ENCODE measurements at regions not wholly inside any gene's neighbourhood (a gene's known extent, or its start where the extent isn't known, plus 50 kb on each side); places are given as distances from the start of the nearest gene placed in this dataset.

DNA sequence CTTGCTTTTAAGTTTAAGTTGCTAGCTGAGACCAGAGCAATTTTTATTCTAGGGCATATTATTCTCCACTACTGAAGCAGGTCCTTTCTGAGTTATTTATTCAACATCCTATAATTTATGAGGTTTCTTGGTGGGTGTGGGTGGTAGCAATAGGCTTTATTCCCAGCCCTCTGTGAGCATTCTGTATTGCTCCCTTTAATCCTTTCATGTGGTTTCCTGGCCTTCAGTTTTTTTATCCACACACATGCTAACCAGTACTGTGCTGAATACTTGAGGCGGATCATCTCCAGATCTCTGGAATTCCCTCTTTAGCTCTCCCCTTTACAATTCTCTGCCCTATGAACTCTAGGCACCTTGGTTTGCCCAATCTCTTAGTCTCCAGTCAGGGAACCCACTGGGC is 91.8 kb upstream of the GLRA1 start:
- no peak for DNase-seq

DNA sequence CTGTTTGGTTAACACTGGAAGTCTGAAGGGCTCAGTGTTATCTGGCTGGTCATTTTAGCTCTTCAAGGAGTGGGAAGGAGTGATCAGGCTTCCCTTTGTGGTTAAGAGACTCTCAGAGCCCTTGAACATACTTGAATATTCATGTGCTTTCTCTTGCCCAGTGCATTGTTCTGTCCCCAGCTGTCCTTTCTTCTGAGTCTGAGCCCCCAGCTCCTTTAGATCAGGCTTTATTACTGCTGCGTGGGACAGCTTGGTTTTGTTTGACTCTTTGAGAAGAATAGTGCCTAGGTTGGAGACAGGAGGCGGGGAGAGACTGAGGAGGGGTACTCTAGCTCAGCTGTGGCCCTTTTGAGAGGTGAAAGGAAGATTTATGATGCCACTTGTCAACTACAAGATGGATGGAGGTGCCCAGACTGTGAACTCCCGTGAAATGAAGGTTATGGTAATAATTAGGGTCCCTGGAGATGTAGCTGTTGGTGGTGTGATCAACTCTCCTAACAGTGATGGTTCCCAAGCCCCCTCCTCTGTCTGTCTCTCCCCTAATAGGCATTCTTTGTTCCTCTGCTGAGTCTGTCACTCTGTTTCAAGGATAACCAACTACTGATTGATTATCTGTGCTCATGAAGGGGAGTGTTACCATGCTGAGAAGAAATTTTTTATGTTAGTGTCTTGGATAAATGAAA is 83.1 kb upstream of the GLRA1 start:
- no peak for DNase-seq

DNA sequence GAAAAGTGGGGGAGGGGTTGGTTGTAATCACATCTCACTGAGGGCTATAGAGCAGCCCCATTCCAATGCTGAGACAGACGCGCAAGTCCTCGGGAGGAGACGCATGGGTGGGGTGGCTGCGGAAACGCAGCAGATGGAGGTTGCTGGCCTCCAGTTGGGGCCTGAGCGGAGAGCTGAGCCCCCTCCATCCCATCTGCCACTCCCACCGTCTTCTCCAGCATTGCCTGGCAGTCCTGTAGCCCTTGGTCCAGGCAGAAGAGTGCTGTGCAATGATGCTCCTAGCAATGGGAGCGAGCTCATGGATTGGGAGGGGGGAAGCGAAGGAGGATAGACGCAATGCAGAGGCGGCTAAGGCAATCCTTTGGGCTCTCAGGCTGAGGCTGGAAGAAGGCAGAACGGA is 79.4 kb upstream of the GLRA1 start:
- no peak for DNase-seq

All from stimulated activated naive CD4-positive, alpha-beta T cell treated with Interleukin-2 at 50 U/mL for 16 hours (primary cell).